A172 (cell line): ENCODE measurements at regions not wholly inside any gene's neighbourhood (a gene's known extent, or its start where the extent isn't known, plus 50 kb on each side); places are given as distances from the start of the nearest gene placed in this dataset.

Source experiments
- DNase-seq: peaks from one replicate; pipeline ENCODE4 v3.0.0-alpha.2; 2015; ENCODE audit warnings: low spot score

DNA sequence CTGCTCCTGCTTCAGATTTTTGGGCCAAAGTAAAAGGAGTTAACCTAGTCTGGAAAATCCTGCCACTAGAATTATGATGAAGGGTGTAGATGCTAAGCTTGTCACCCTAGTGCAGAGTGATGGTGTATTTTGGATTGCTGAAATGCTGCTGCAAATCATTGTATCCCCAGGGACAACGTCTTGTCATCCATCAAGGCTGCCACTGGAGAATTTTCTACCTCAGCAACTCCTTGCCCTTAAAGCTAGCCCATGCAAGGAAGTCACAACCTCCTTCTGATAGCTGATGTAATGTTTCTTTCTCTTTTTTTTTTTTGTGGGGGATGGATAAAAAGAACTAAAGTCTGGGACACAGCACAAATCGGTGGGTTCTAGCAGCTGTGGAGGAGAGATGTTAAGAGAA lies 139.4 kb upstream of the FRMD6 start:
- DNase-seq: no peak

DNA sequence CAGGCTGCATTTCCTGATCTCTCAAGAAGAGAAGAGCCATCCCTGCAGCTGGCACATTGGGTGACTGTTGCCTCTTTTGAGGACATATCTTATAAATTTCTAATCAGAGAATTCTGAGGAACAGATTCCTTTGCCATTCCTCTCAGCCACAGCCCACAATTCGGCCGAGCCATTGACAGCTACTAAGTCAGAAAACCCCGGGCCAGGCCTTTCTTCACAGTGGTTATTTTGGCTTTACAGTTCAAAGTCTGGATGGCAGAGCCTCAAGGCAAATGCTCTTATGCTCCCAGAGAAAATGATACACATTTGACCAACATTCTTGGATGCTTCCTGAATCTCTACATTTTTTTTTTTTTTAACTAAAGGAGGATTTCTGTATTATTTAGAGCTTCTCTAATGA lies 138.4 kb upstream of the FRMD6 start:
- DNase-seq: no peak

GRCh38 chr14:51513933-51514332 lies 137.8 kb upstream of the FRMD6 start:
- no peak for DNase-seq

DNA sequence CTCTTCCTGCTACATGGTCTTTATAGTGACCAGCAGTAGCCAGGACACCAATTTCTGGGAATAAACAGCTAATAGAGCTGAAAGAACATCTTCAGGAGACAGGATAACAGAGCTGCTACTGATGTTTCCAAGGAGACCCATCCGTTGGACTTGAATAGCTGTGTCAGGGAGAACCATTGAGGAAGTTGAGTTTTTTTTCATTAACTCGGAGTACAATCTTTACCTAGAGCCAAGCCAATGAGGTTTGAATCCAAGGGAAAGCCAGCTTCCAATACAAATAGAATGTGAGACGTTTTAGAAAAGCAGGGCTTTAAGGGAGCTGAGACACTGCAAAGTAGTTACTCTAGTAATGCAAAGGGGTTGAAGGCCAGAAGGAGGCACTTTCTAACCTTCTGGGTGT lies 136.1 kb upstream of the FRMD6 start:
- no peak for DNase-seq

DNA sequence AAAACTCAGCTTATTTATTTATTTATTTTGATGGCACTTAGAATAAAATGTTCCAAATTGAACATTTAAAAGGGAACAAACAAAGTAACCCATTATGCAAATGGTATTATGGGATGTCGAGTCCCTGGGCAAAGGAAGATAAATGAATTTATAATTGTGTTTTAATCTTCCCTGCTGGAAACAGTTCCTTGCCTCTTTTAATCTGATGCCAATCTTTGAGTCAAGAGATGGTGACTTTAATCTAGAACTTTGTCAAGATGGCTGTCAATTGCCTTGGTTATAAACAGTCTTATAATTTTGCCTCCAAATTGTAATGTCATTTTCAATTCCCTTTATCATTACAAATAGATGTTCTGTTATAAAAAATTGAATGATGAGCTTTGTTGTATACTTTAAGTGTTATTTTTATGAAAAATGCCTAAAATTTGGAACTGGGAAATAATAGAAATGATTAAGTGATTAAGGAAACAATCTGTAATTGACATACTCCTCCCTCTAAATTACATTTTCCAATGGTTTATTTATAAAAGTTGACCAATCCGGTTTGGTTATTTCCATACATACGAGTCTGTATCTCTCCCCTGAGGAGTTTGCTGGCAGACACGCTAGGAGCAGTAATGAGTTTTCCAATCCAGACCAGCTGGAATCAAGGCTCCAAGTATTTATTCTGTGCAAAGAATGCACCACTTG lies 134.9 kb upstream of the FRMD6 start:
- no peak for DNase-seq

- DNase-seq: no peak
Observed at GRCh38 chr14:51518280-51518679, 133.4 kb upstream of the FRMD6 start.

DNA sequence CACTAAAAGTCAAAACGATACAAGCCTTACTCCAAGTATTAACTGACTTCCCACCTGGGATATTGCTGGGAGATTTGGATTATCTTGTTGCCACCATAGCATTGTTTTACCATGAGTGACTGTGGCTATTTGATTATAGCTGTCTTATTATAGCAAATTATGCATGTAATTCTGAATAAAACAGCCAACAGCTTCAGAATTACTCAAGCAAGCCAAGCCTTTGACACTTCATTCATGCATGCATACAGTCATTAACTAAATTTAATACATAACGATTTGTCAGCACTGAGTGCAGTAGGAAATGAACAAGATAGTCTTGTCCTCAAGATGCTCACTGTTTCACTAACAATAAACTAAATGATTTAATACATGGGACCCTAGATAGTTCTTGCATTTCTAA lies 133.0 kb upstream of the FRMD6 start:
- no peak for DNase-seq

DNA sequence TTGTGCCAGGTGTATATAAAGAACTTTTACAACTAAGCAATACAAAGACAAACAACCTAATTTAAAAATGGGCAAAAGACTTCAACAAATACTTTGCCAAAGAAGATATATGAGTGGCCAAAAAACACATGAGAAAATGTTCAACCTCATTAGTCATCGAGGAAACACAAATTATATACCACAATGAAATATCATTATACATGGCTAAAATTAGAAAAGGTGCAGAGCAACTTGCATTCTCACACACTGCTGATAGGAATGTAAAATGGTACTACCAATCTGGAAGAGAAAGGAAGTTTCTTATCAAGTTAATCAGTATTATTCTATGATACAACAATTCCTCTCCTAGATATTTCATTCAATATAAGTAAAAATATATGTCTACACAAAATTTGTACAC lies 131.6 kb upstream of the FRMD6 start:
- no peak for DNase-seq

GRCh38 chr14:51521764-51522163 lies 129.9 kb upstream of the FRMD6 start:
- no peak for DNase-seq

DNA sequence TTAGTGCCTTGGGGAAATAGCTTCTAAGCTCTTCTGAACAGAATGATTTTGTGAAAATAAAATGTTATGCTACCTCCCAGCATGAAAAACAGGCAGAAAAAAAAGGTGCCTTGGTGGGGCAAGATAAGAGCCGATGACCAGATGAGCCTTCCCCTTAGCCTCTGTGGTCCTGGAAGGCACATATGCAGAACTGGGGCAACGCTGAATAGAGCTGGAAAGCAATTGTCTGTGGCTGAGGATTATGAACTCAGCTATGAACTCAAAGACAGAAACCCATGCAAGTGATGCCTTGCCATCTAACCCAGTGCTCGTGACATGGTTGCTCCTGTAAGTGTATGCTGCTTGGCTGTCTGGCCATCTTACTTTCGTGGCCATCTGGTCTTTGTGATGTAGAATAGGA lies 128.5 kb upstream of the FRMD6 start:
- no peak for DNase-seq

GRCh38 chr14:51525739-51526138 lies 126.0 kb upstream of the FRMD6 start:
- DNase-seq: no peak

DNA sequence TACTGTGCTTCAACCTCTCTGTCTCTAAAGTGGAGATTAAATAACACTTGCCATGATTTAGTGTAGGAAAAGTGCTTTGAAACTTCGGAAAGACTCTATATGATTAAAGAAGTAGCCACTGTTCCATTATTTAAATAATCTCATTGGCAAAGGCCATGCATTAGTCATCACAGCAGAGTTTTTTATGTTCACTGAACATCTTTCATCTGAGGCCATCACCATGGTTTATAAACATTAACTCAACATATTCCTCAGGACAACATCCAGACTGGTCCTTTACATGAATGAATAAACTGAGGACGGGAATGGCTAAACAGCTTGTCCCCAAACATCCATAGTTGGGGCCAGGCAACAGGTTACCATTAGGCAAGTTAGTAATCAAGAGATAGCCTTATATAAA lies 124.6 kb upstream of the FRMD6 start:
- DNase-seq: no peak

GRCh38 chr14:51529736-51530135 lies 122.0 kb upstream of the FRMD6 start:
- DNase-seq: no peak

GRCh38 chr14:51533160-51533559 lies 118.5 kb upstream of the FRMD6 start:
- DNase-seq: peak; percentile 81

DNA sequence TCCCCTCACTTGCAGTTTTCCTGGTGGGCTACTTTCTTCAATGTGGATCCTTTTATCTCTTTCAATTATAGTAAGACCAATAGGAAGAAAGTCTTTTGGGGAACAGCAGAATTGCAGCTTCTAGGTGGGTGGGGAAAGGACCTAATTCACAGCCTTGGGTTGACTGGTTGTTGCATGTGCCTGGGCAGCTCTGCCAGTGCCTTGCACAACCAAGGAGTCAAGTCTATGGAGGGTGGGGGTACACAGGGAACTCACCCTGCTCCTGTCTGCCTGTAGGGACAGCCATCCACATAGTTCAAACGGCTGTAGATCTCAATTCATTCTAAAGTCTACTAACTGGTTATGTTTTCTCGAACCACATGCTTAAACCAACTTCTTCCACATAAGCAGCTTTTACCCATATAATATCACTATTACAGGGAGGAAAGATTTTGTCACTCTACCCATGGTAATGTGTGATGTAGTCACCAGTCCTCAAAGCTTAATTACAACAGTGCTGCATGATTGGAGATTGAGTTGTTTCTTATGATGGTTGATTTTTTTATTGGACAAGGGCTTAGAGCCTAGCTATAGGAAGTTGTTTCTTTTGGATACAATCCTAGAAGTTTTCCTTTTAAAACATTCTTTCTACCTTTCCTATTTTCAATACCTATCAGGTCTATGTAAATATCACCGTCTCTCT lies 117.7 kb upstream of the FRMD6 start:
- DNase-seq: no peak

DNA sequence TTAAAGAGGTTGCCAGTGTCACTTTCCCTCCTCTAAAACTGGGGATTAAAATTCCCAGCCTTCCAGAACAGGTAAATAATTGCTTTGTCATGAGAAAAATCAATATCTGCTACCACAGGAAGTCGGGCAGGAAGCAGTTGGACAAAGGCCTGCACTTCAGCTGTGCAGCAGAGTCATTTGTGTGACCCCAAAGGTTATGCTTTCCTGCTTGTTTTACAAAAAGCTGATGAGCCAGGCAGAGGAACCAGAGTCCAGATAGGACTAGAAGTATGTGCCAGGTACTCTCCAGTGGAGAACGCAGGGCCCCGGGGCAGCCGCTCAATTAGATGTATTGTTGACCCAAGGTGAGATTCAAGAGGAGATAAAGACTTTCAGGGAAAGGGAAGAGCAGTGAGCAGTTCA lies 117.1 kb upstream of the FRMD6 start:
- peak; percentile 64 for DNase-seq

- no peak for DNase-seq
Observed at GRCh38 chr14:51535443-51536044, 116.2 kb upstream of the FRMD6 start.

DNA sequence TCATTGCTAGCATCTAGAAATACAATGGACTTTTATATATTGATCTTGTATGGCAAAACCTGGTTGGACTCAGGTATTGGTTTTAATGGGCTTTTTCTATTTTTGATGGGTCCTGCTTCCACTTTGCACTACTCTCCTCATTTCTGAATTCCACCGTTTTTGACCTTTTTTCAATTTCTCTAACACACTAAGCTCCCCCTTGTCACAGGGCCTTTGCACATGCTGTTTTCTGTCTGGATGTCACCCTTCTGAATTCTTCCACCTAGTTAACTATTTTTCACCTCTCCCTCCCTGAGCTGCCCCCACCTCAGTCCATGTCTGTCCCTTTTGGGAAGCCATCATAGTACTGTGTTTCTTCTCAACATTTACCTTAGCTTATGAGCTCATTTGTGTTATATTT lies 112.7 kb upstream of the FRMD6 start:
- DNase-seq: no peak

GRCh38 chr14:51539571-51540037 lies 112.1 kb upstream of the FRMD6 start:
- peak; percentile 92 for DNase-seq

GRCh38 chr14:51540364-51540763 lies 111.3 kb upstream of the FRMD6 start:
- DNase-seq: peak; percentile 34

DNA sequence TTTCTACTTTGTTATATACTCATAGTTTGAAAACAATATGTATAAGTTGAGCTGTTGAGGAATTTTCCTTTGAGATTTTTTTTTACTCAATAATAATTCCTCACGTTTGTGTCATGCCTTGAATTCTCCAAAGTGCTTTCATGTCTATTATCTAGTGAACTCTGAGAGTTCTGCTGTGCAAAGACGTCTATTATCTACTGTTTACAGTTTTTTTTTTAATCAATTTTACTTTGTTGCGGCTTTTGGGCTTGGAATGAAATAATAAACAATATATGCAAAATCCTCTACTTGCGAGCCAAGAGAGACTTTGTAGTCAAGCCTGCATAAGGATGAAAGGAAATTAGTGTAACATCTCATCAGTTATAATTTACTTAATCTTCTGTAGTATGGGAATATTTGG lies 107.2 kb upstream of the FRMD6 start:
- no peak for DNase-seq

- no peak for DNase-seq
Observed at GRCh38 chr14:51544901-51545300, 106.8 kb upstream of the FRMD6 start.

DNA sequence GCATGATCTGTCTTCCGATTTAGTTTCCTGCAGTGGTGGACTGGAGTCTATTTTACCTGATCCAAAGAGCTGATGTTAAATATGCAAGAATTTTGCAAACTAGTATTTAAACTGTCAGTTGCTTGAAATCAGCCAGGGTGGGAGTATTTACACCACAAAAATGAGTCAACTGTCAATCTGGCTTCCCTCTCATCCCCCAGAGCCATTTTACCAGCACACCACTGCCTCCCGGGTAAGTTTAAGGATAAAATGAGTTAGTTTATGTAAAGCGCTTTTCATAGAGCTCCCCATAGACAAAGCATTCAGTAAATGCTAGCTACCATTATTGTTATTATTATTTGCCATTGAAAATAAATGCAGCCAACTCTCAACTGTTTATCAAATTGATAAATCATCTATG lies 106.3 kb upstream of the FRMD6 start:
- peak; percentile 14 for DNase-seq
